Ishikawa (cell line): ENCODE measurements at regions not wholly inside any gene's neighbourhood (a gene's known extent, or its start where the extent isn't known, plus 50 kb on each side); places are given as distances from the start of the nearest gene placed in this dataset.

Experiments
- CEBPB ChIP-seq: IDR thresholded peaks from 2 replicates; pipeline ENCODE4 v1.6.1; 2012
- TAF1 ChIP-seq: IDR thresholded peaks from 2 replicates; pipeline ENCODE4 v1.6.1; 2012; ENCODE audit warnings: low read depth, mild to moderate bottlenecking
- YY1 ChIP-seq: IDR thresholded peaks from 2 replicates; pipeline ENCODE4 v1.6.1; 2012; ENCODE audit warnings: low read depth

DNA sequence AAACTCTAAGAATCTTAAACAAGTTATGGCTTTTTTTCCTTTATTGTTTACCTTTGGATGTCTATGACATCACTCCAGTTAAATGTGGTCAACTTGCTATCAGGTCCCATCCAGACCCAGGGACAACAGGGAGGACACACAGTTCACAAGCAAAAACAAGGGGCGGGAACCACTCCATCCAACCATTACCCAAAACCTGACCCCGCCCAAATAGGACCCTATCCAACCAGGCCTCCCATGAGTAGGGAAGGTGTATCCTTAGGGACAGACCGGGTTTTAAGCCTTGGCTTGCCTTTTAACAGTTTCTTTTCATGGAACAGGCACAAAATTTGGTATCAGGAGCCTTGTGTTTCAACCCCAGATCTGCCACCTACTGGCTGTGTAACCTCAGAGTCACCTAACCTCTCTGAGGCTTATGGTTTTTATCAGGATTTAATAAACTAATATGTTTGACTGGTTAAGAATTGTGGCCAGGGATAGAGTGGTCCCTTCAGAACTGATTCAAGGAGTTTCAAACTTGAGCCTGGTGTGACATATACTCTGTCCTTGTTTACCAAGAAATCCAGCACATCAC lies 127.7 kb upstream of the RAD23B start:
- TF ChIP-seq YY1 (no peak), CEBPB (no peak), TAF1 (no peak)
